ENCODE measurements at regions not wholly inside any gene's neighbourhood (a gene's known extent, or its start where the extent isn't known, plus 50 kb on each side); places are given as distances from the start of the nearest gene placed in this dataset.

DNA sequence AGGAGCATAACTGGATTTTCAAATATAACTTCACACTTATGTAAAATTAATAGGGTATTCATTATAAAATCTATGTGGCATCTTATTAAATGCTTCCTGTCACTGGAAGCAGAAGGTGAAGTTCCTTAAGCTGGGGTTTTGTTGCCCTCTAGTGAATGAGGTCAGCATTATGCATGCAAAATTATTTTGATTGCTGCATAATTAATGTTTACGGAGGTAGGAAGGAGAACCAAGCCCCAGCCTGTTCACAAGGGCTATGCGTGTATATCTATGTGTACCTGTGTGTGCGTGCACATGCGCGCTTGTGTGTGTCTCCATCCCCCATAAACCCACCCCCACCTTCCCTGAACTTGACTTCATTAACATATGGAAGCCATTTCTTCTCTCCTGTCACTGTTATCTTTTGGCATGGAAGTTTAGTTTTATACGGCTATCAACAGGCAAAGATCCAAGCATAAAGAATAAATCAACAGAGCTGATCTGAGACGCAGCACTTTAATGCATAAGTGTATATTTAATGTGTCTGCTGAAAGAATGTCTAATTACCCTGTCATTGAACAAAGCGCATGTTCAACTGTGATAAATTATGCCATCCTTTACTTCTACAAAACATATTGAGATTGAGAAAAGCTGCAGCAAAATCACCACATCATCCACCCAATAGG lies 90.2 kb upstream of the CDH4 start:
- no peaks in the 10 kb centered on the region for H3K4me1 ChIP-seq
- H3K4me3 ChIP-seq, result no peak overlapping the region
- no peak for DNase-seq
- TF ChIP-seq, protein P1, sequence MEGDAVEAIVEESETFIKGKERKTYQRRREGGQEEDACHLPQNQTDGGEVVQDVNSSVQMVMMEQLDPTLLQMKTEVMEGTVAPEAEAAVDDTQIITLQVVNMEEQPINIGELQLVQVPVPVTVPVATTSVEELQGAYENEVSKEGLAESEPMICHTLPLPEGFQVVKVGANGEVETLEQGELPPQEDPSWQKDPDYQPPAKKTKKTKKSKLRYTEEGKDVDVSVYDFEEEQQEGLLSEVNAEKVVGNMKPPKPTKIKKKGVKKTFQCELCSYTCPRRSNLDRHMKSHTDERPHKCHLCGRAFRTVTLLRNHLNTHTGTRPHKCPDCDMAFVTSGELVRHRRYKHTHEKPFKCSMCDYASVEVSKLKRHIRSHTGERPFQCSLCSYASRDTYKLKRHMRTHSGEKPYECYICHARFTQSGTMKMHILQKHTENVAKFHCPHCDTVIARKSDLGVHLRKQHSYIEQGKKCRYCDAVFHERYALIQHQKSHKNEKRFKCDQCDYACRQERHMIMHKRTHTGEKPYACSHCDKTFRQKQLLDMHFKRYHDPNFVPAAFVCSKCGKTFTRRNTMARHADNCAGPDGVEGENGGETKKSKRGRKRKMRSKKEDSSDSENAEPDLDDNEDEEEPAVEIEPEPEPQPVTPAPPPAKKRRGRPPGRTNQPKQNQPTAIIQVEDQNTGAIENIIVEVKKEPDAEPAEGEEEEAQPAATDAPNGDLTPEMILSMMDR (IDR thresholded peaks at IDR 0.05; ENCODE audit: borderline replicate concordance), result peak; percentile 21
- intact Hi-C loops (cut with micrococcal nuclease), result no loop called here
- no peaks in the 10 kb centered on the region for H3K36me3 ChIP-seq
- no peak overlapping the region for H3K27ac ChIP-seq (replicated peaks)
- peaks cover 91% of the 10 kb centered on the region for H3K27me3 ChIP-seq (ENCODE audit: low read depth)
- no peaks in the 10 kb centered on the region for H3K9me3 ChIP-seq (replicated peaks)

DNA sequence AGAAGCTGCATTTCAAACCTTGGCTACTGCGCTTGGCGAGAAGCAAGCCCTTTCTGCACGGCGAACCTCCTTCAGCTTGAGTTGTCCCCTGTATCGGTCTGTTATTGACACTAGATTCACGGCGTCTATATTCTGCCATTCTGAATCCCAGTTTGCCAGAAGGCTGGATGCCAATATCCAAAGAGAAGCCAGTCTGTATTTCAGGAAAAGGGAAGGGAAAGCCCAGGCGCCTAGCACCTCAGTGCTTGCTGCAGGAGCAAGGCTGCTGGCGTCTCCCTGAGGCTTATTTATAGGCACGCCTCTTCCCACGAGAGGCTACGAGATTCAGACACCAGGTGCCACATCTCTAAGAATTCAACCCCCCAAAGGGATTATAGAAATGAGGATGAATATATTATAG lies 89.6 kb upstream of the CDH4 start:
- intact Hi-C loops (cut with micrococcal nuclease), result no loop called here
- Histone ChIP-seq H3K27ac (replicated peaks) (no peak overlapping the region), H3K36me3 (no peaks in the 10 kb centered on the region), H3K27me3 (ENCODE audit: low read depth) (peaks cover 94% of the 10 kb centered on the region), H3K9me3 (replicated peaks) (no peaks in the 10 kb centered on the region), H3K4me3 (no peak overlapping the region), H3K4me1 (no peaks in the 10 kb centered on the region)
- DNase-seq, result no peak
- TF ChIP-seq, protein P1 (IDR thresholded peaks at IDR 0.05; ENCODE audit: borderline replicate concordance), result no peak

DNA sequence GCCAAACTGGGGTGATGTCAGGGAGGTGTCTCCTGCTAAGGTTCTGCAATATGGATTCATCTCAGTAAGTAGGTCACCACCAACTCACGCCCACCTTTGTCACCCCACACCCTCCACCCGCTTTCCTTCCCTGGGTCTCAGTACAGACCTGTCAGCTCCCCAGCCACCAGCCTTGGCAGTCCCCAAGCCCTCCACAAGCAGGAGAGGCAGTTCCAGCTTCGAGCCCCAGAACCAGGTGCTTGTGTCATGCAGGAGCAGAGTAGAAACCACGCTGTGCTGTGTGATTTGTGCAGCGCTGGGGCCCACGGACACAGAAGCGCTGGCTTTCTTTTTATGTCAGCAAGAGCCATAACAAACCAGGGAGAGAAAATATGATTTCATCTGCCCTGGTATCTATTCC lies 89.0 kb upstream of the CDH4 start:
- peaks cover 94% of the 10 kb centered on the region for H3K27me3 ChIP-seq (ENCODE audit: low read depth)
- no peak overlapping the region for H3K27ac ChIP-seq (replicated peaks)
- H3K9me3 ChIP-seq (replicated peaks), result no peaks in the 10 kb centered on the region
- no peak overlapping the region for H3K4me3 ChIP-seq
- no peaks in the 10 kb centered on the region for H3K4me1 ChIP-seq
- TF ChIP-seq, protein P1 (IDR thresholded peaks at IDR 0.05; ENCODE audit: borderline replicate concordance), result no peak
- no peaks in the 10 kb centered on the region for H3K36me3 ChIP-seq
- intact Hi-C loops (cut with micrococcal nuclease), result no loop called here
- no peak for DNase-seq

DNA sequence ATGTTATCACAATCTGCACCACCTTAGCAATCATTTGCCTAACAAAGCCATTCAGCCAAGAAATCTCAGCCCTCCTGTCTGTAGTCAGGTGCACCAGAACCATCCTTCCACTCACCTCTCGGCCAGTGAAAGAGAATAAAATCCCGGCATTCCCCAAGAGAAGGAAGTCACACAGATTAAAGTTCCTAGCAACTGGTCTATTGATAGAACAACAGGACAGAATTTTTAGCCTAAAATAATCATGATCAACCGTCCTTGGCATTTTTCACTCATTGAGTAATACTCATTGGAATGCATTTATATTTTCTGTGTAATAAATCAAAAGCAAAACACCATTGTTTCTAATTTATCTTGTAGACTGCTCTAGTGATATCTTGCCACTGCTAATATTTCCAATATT lies 85.7 kb upstream of the CDH4 start:
- intact Hi-C loops (cut with micrococcal nuclease), result no loop called here
- H3K27me3 ChIP-seq (ENCODE audit: low read depth), result peaks cover 96% of the 10 kb centered on the region
- no peak for DNase-seq
- H3K4me3 ChIP-seq, result no peak overlapping the region
- no peaks in the 10 kb centered on the region for H3K4me1 ChIP-seq
- H3K36me3 ChIP-seq, result no peaks in the 10 kb centered on the region
- no peaks in the 10 kb centered on the region for H3K9me3 ChIP-seq (replicated peaks)
- H3K27ac ChIP-seq (replicated peaks), result no peak overlapping the region
- TF ChIP-seq, protein P1 (IDR thresholded peaks at IDR 0.05; ENCODE audit: borderline replicate concordance), result no peak

DNA sequence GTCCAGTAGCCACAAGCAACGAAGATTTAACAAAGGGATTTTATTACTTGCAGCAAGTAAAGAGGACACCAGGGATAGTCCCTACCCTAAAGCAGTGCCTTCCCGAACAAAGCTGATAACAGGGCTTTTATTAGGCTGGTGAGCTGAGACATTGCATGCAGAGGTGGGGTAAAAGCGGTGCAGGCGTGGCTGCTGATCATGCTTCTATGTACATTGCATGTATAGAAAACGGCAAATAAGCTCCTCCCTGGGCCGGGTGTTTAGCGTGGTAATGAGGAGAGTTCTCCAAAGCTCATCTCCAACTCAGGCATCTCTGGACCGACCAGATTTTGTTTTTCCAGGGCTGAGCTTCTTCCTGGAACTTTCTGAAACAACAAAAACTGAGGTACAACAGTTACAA lies 83.5 kb upstream of the CDH4 start:
- no peaks in the 10 kb centered on the region for H3K9me3 ChIP-seq (replicated peaks)
- TF ChIP-seq, protein P1 (IDR thresholded peaks at IDR 0.05; ENCODE audit: borderline replicate concordance), result no peak
- no peak overlapping the region for H3K27ac ChIP-seq (replicated peaks)
- intact Hi-C loops (cut with micrococcal nuclease), result no loop called here
- peaks cover 98% of the 10 kb centered on the region for H3K27me3 ChIP-seq (ENCODE audit: low read depth)
- DNase-seq, result no peak
- H3K4me1 ChIP-seq, result no peaks in the 10 kb centered on the region
- H3K36me3 ChIP-seq, result no peaks in the 10 kb centered on the region
- no peak overlapping the region for H3K4me3 ChIP-seq
